Mesenchymal stem cell (in vitro differentiated cells and primary cell): ENCODE measurements at regions not wholly inside any gene's neighbourhood (a gene's known extent, or its start where the extent isn't known, plus 50 kb on each side); places are given as distances from the start of the nearest gene placed in this dataset.

ENCODE experiments used
- DNase-seq: peaks from one replicate; pipeline ENCODE4 v3.0.0-alpha.2; 2013
- H2AFZ ChIP-seq: one replicate; pipeline ENCODE4 v1.6.1; 2013; ENCODE audit warnings: low read depth, mild to moderate bottlenecking, control low read depth, inconsistent platforms, low read length, moderate library complexity
- H2AK5ac ChIP-seq: 2 replicates; pipeline ENCODE4 v1.6.1; 2013; ENCODE audit warnings: low read length, moderate library complexity, mild to moderate bottlenecking, inconsistent platforms; ENCODE audit not compliant: severe bottlenecking
- H2BK120ac ChIP-seq: one replicate; pipeline ENCODE4 v1.6.1; 2013; ENCODE audit warnings: low read depth, mild to moderate bottlenecking, inconsistent platforms, low read length, moderate library complexity
- H2BK12ac ChIP-seq, 2 experiments: one replicate each; pipeline ENCODE4 v1.6.1; 2013; ENCODE audit warnings: inconsistent platforms in 2 of 2, low read length in 2 of 2, mild to moderate bottlenecking in 2 of 2, moderate library complexity in 2 of 2, control low read depth in 1 of 2
- H2BK15ac ChIP-seq: one replicate; pipeline ENCODE4 v1.6.1; 2013; ENCODE audit warnings: mild to moderate bottlenecking, low read depth, inconsistent platforms; ENCODE audit not compliant: poor library complexity, severe bottlenecking
- H2BK5ac ChIP-seq: 2 replicates; pipeline ENCODE4 v1.6.1; 2013; ENCODE audit warnings: low read depth, mild to moderate bottlenecking, low read length, control low read depth, inconsistent platforms; ENCODE audit not compliant: poor library complexity, severe bottlenecking
- H3K14ac ChIP-seq, 2 experiments: one replicate each; pipeline ENCODE4 v1.6.1; 2013; ENCODE audit warnings: inconsistent platforms in 2 of 2, low read length in 2 of 2, control low read depth in 1 of 2, mild to moderate bottlenecking in 1 of 2, moderate library complexity in 1 of 2
- H3K18ac ChIP-seq, 2 experiments: one replicate each; pipeline ENCODE4 v1.6.1; 2013; ENCODE audit warnings: inconsistent platforms in 2 of 2, low read length in 2 of 2, control low read depth in 1 of 2, low read depth in 1 of 2, mild to moderate bottlenecking in 1 of 2
- H3K23ac ChIP-seq, 2 experiments: one replicate each; pipeline ENCODE4 v1.6.1; 2013; ENCODE audit warnings: inconsistent platforms in 2 of 2, low read length in 2 of 2, mild to moderate bottlenecking in 2 of 2, moderate library complexity in 2 of 2, control low read depth in 1 of 2
- H3K27ac ChIP-seq: 2 replicates; pipeline ENCODE4 v1.5.1; 2013; ENCODE audit warnings: mild to moderate bottlenecking, moderate library complexity, low read length, control low read depth, inconsistent platforms; ENCODE audit not compliant: poor library complexity, severe bottlenecking
- H3K27me3 ChIP-seq, 2 experiments: 2 replicates each; pipeline versions ENCODE4 v1.6.1 to v1.7.0; 2013; ENCODE audit warnings: low read length in 2 of 2, mild to moderate bottlenecking in 2 of 2, moderate library complexity in 2 of 2, control low read depth in 1 of 2, inconsistent platforms in 1 of 2; ENCODE audit not compliant: control insufficient read depth in 1 of 2, insufficient read depth in 1 of 2
- H3K36me3 ChIP-seq, 2 experiments: 2 replicates each; pipeline versions ENCODE4 v1.6.1 to v1.7.0; 2013; ENCODE audit warnings: low read length in 2 of 2, control low read depth in 1 of 2, inconsistent platforms in 1 of 2, low read depth in 1 of 2, mild to moderate bottlenecking in 1 of 2; ENCODE audit not compliant: insufficient read depth in 2 of 2, control insufficient read depth in 1 of 2
- H3K4ac ChIP-seq, 2 experiments: one replicate each; pipeline ENCODE4 v1.6.1; 2013; ENCODE audit warnings: inconsistent platforms in 2 of 2, low read length in 2 of 2, mild to moderate bottlenecking in 2 of 2, moderate library complexity in 2 of 2, control low read depth in 1 of 2, low read depth in 1 of 2
- H3K4me1 ChIP-seq: 2 replicates; pipeline ENCODE4 v1.6.1; 2013; ENCODE audit warnings: low read depth, low read length, control low read depth; ENCODE audit not compliant: control insufficient read depth, insufficient read depth
- H3K4me2 ChIP-seq: 2 replicates; pipeline ENCODE4 v1.6.1; 2013; ENCODE audit warnings: low read length, mild to moderate bottlenecking, inconsistent platforms; ENCODE audit not compliant: poor library complexity, severe bottlenecking
- H3K4me3 ChIP-seq, 2 experiments: 2 replicates each; pipeline versions ENCODE4 v1.5.1 to v1.7.0; 2013; ENCODE audit warnings: low read length in 2 of 2, mild to moderate bottlenecking in 2 of 2, control low read depth in 1 of 2, low read depth in 1 of 2; ENCODE audit not compliant: insufficient read depth in 1 of 2
- H3K79me1 ChIP-seq: replicated peaks from 2 replicates; pipeline ENCODE4 v1.6.1; 2013; ENCODE audit warnings: mild to moderate bottlenecking, control low read depth, low read length, inconsistent platforms; ENCODE audit not compliant: poor library complexity, severe bottlenecking
- H3K9ac ChIP-seq: 2 replicates; pipeline ENCODE4 v1.7.0; 2013; ENCODE audit warnings: mild to moderate bottlenecking, low read length, moderate library complexity
- H3K9me3 ChIP-seq: 2 replicates; pipeline ENCODE4 v1.7.0; 2013; ENCODE audit warnings: mild to moderate bottlenecking, low read length; ENCODE audit not compliant: control insufficient read depth
- H4K8ac ChIP-seq: one replicate; pipeline ENCODE4 v1.6.1; 2013; ENCODE audit warnings: inconsistent platforms, mild to moderate bottlenecking, low read length, moderate library complexity
- H4K91ac ChIP-seq: one replicate; pipeline ENCODE4 v1.6.1; 2013; ENCODE audit warnings: mild to moderate bottlenecking, low read length, inconsistent platforms
- WGBS: methylation state at CpG from one replicate; pipeline ENCODE4 v1.1.7; 2013; ENCODE audit warnings: mixed read lengths; 5-methylcytosine and 5-hydroxymethylcytosine counted together

- no peak overlapping the region for H2BK120ac ChIP-seq
- no peak overlapping the region for H2BK5ac ChIP-seq
- no peak overlapping the region for H3K14ac ChIP-seq
- H3K36me3 ChIP-seq, result no peaks in the 10 kb centered on the region
- WGBS, result 92% methylated on average over 5 of the region's 5 CpGs
- H3K79me1 ChIP-seq, result no peaks in the 10 kb centered on the region
- no peak overlapping the region for H3K4me2 ChIP-seq
- no peak overlapping the region for H3K23ac ChIP-seq
- no peak for DNase-seq
- no peak overlapping the region for H4K8ac ChIP-seq
- H3K18ac ChIP-seq, result no peak overlapping the region
- H3K4me1 ChIP-seq, result peaks cover 2% of the 10 kb centered on the region
- no peak overlapping the region for H3K4me3 ChIP-seq
- H3K27me3 ChIP-seq, result peaks cover 61 to 88% of the 10 kb centered on the region in 2 experiments
- no peak overlapping the region for H3K9ac ChIP-seq
- H2AFZ ChIP-seq, result no peak overlapping the region
- H3K9me3 ChIP-seq, result no peaks in the 10 kb centered on the region
- H2AK5ac ChIP-seq, result no peak overlapping the region
- no peak overlapping the region for H2BK12ac ChIP-seq
- H4K91ac ChIP-seq, result no peak overlapping the region
- no peak overlapping the region for H3K27ac ChIP-seq
- H3K4ac ChIP-seq, result no peak overlapping the region
- H2BK15ac ChIP-seq, result no peak overlapping the region
Observed at GRCh38 chr4:27089186-27089585, 228.5 kb downstream of the STIM2 start.

- H3K4ac ChIP-seq, result no peak overlapping the region
- H2BK5ac ChIP-seq, result no peak overlapping the region
- no peak overlapping the region for H4K8ac ChIP-seq
- no peak overlapping the region for H3K4me2 ChIP-seq
- WGBS, result 54% methylated on average over 5 of the region's 6 CpGs
- no peak overlapping the region for H3K14ac ChIP-seq
- H3K9me3 ChIP-seq, result no peaks in the 10 kb centered on the region
- H3K18ac ChIP-seq, result no peak overlapping the region
- peaks cover 59 to 83% of the 10 kb centered on the region in 2 experiments for H3K27me3 ChIP-seq
- H3K27ac ChIP-seq, result no peak overlapping the region
- H4K91ac ChIP-seq, result no peak overlapping the region
- no peak overlapping the region for H3K23ac ChIP-seq
- H2AFZ ChIP-seq, result no peak overlapping the region
- H3K79me1 ChIP-seq, result no peaks in the 10 kb centered on the region
- no peak overlapping the region for H3K9ac ChIP-seq
- H3K36me3 ChIP-seq, result no peaks in the 10 kb centered on the region
- H2BK120ac ChIP-seq, result no peak overlapping the region
- no peak overlapping the region for H2AK5ac ChIP-seq
- H3K4me1 ChIP-seq, result no peaks in the 10 kb centered on the region
- H2BK15ac ChIP-seq, result no peak overlapping the region
- no peak overlapping the region for H3K4me3 ChIP-seq
- no peak overlapping the region for H2BK12ac ChIP-seq
- no peak for DNase-seq
Observed at GRCh38 chr4:27090406-27090805, 229.8 kb downstream of the STIM2 start.

- H3K18ac ChIP-seq, result no peak overlapping the region
Observed at GRCh38 chr4:27094224-27094623, 233.6 kb downstream of the STIM2 start.

GRCh38 chr4:27094783-27095182 is 234.1 kb downstream of the STIM2 start:
- Histone ChIP-seq H3K27me3 (peaks cover 44 to 64% of the 10 kb centered on the region in 2 experiments), H3K27ac (no peak overlapping the region), H3K4me2 (no peak overlapping the region), H3K4me3 (no peak overlapping the region), H2AK5ac (no peak overlapping the region), H3K79me1 (no peaks in the 10 kb centered on the region), H2BK15ac (no peak overlapping the region), H2AFZ (no peak overlapping the region), H2BK12ac (no peak overlapping the region), H3K9ac (no peak overlapping the region), H3K36me3 (no peaks in the 10 kb centered on the region), H3K9me3 (no peaks in the 10 kb centered on the region), H3K23ac (no peak overlapping the region), H2BK120ac (no peak overlapping the region), H4K8ac (no peak overlapping the region), H2BK5ac (no peak overlapping the region), H3K18ac (no peak overlapping the region), H3K4me1 (no peaks in the 10 kb centered on the region), H3K14ac (no peak overlapping the region), H4K91ac (no peak overlapping the region), H3K4ac (no peak overlapping the region)
- 77% methylated on average over 2 of the region's 2 CpGs for WGBS
- DNase-seq, result no peak

More at GRCh38 chr4:27094224-27094623, 233.6 kb downstream of the STIM2 start:
- Histone ChIP-seq H2AFZ (no peak overlapping the region), H3K4ac (no peak overlapping the region), H3K9me3 (no peaks in the 10 kb centered on the region), H4K8ac (no peak overlapping the region), H2BK120ac (no peak overlapping the region), H3K4me1 (no peaks in the 10 kb centered on the region), H3K27ac (no peak overlapping the region), H3K9ac (no peak overlapping the region), H3K79me1 (no peaks in the 10 kb centered on the region), H2BK5ac (no peak overlapping the region), H3K14ac (no peak overlapping the region), H3K27me3 (peaks cover 48 to 63% of the 10 kb centered on the region in 2 experiments), H2BK12ac (peak overlapping the region in 1 of 2 experiments; percentile 69), H3K23ac (no peak overlapping the region), H4K91ac (no peak overlapping the region), H3K36me3 (no peaks in the 10 kb centered on the region), H3K4me2 (no peak overlapping the region), H2AK5ac (no peak overlapping the region), H2BK15ac (no peak overlapping the region), H3K4me3 (no peak overlapping the region)
- 91% methylated on average over 6 of the region's 6 CpGs for WGBS
- DNase-seq, result no peak
